MM.1S (cell line): ENCODE measurements at regions not wholly inside any gene's neighbourhood (a gene's known extent, or its start where the extent isn't known, plus 50 kb on each side); places are given as distances from the start of the nearest gene placed in this dataset.

Experiments used
- CTCF ChIP-seq: fragments of 300-600 bp; sonication (generic); IDR thresholded peaks from 2 replicates; pipeline ENCODE4 v1.5.1; 2016; ENCODE audit warnings: antibody characterized with exemption, low read length, mixed read lengths
- EZH2 ChIP-seq: fragments of 300-600 bp; sonication (generic); optimal IDR thresholded peaks from 2 replicates; pipeline ENCODE3; 2017; ENCODE audit warnings: low read depth, mild to moderate bottlenecking, antibody characterized with exemption, low read length, mixed read lengths
- EZH2phosphoT487 ChIP-seq: fragments of 300-600 bp; sonication (generic); IDR thresholded peaks from 2 replicates; pipeline ENCODE4 v1.6.1; 2018; ENCODE audit warnings: antibody characterized with exemption, low read length

- TF ChIP-seq EZH2 (no peak), CTCF (no peak), EZH2phosphoT487 (no peak)
Observed at GRCh38 chr13:22111961-22112360, 441.1 kb downstream of the FGF9 start.
